Adipocyte (in vitro differentiated cells): ENCODE measurements at regions not wholly inside any gene's neighbourhood (a gene's known extent, or its start where the extent isn't known, plus 50 kb on each side); places are given as distances from the start of the nearest gene placed in this dataset.

ENCODE experiments used
- DNase-seq: peaks from one replicate; pipeline ENCODE4 v3.0.0-alpha.2; 2015; ENCODE audit warnings: low read depth
- H3K27me3 ChIP-seq: replicated peaks from 2 replicates; pipeline ENCODE4 v1.7.0; 2013; ENCODE audit warnings: mild to moderate bottlenecking, low read length, moderate library complexity; ENCODE audit not compliant: control insufficient read depth, insufficient read depth
- H3K36me3 ChIP-seq: 2 replicates; pipeline ENCODE4 v1.7.0; 2013; ENCODE audit warnings: low read length, mild to moderate bottlenecking, moderate library complexity; ENCODE audit not compliant: control insufficient read depth, insufficient read depth, severe bottlenecking
- H3K4me1 ChIP-seq: 2 replicates; pipeline ENCODE4 v1.7.0; 2013; ENCODE audit warnings: mild to moderate bottlenecking, low read length, moderate library complexity; ENCODE audit not compliant: control insufficient read depth, insufficient read depth
- H3K4me3 ChIP-seq: 2 replicates; pipeline ENCODE4 v1.7.0; 2013; ENCODE audit warnings: mild to moderate bottlenecking, low read length, moderate library complexity
- H3K9ac ChIP-seq: 2 replicates; pipeline ENCODE4 v1.7.0; 2013; ENCODE audit warnings: mild to moderate bottlenecking, low read length, moderate library complexity
- H3K9me3 ChIP-seq: 2 replicates; pipeline ENCODE4 v1.7.0; 2013; ENCODE audit warnings: mild to moderate bottlenecking, low read length, moderate library complexity; ENCODE audit not compliant: control insufficient read depth

DNA sequence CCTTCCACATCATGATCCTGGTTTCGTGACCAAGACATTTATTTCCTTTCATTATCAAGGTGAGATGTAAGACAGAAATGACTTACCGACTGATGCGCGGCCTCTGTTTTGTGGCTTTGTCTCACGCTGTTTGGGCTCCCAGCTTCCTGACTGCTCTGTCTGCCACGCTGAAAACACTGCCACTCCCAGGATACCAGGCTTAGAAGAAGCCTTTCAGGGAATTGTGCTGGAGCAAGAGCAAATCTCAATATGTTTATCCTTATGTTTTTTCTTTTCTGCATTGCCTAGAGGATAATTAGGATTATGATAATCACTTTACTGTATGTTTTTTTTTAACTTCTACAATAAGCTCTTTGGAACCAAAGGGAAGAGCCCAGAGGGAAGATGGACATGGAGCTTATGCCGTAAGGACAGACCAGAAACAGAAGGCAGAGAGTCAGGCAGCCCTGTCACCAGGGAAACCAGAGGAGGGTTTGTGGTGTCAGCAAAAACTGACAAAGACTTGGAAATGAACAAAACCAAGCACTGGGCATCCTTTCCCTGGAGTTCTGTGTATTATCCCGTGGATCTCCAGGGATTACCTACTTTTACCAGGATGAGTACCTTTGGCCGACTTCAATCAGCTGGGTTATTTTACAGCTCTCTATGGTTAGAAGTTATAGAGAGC, 68.2 kb upstream of the ISX start:
- no peaks in the 10 kb centered on the region for H3K27me3 ChIP-seq
- H3K9ac ChIP-seq, result no peak overlapping the region
- no peaks in the 10 kb centered on the region for H3K9me3 ChIP-seq
- DNase-seq, result no peak
- no peaks in the 10 kb centered on the region for H3K36me3 ChIP-seq
- no peaks in the 10 kb centered on the region for H3K4me1 ChIP-seq
- H3K4me3 ChIP-seq, result no peak overlapping the region

DNA sequence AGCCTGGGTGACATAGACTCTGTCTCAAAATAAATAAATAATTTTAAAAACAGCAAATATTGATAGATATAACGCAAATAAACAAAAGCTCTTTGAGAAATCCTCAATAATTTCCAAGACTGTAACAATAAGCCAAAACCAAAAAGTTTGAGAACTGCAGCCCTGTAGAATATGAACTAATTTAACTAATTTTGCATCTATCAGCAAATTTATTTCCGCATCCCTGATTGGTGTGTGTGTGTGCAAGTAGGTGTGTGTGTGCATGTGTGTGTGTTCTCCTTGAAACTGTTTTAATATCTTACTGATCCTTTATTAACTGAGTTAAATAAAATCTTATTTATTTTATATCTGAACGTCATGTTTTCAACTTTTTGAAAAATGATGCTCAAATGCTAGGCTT, 67.0 kb upstream of the ISX start:
- Histone ChIP-seq H3K9me3 (no peaks in the 10 kb centered on the region), H3K27me3 (no peaks in the 10 kb centered on the region), H3K36me3 (no peaks in the 10 kb centered on the region), H3K9ac (no peak overlapping the region), H3K4me1 (no peaks in the 10 kb centered on the region), H3K4me3 (no peak overlapping the region)
- DNase-seq, result no peak

DNA sequence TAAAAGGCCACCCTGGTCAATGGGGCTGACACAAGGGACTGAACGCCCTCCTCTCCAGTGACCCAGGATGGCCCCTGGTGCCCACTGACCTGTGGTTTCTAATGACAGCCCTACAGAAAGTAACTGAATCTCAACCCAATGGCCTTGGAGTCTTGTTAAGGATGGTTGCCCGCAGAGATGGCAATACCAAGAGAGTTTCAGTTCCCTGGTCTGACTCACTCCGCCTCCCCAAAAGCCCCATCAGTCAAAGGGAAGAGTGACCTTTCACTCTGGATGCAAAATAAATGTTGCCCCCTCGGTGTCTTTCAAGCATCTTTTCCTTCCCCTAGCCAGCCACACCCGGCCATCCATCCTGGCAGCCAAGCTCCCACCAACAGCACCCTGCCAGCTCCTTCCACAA, 57.7 kb upstream of the ISX start:
- H3K4me1 ChIP-seq, result no peaks in the 10 kb centered on the region
- H3K36me3 ChIP-seq, result no peaks in the 10 kb centered on the region
- H3K9me3 ChIP-seq, result no peaks in the 10 kb centered on the region
- DNase-seq, result no peak
- H3K27me3 ChIP-seq, result no peaks in the 10 kb centered on the region
- no peak overlapping the region for H3K4me3 ChIP-seq
- no peak overlapping the region for H3K9ac ChIP-seq

DNA sequence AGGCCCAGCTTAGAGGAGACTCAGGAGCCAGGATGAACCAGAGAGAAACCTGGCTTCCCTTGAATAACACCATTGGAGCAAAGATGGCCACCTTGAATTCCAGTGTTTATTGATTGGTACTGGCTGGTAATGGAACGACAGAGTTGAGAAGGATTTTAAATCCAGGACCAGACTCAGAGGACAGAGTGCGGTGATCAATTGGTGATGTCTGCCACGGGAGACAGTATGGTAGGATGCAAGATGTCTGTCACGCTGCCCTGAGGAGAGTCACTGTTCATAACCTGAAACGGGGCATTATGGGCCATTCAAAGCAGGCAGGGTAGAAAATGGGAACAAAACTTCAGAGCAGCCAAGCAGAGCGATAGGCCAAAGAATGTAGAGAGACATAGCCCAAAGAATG, 55.4 kb upstream of the ISX start:
- Histone ChIP-seq H3K4me3 (no peak overlapping the region), H3K4me1 (no peaks in the 10 kb centered on the region), H3K9me3 (no peaks in the 10 kb centered on the region), H3K27me3 (no peaks in the 10 kb centered on the region), H3K36me3 (no peaks in the 10 kb centered on the region), H3K9ac (no peak overlapping the region)
- no peak for DNase-seq

DNA sequence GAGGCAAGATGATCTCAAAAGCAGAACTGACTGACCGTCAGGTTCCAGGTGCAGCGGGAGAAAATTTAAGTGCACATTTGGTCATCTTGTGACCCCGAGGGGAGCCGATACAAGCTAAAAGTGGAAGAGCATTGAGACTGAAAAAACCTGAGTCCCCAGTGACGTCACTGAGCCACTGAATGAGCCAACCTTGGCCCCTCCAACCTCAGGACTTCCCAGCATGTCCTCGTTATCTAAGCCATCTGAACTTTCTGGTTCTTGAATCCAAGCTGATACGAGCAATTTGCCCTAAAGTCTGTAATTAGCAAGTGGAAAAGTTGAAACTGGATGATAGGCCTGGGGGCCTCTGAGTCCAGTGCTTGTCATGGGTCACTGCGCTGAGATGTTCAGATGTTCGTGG, 51.1 kb upstream of the ISX start:
- H3K36me3 ChIP-seq, result no peaks in the 10 kb centered on the region
- H3K9ac ChIP-seq, result no peak overlapping the region
- H3K27me3 ChIP-seq, result no peaks in the 10 kb centered on the region
- no peaks in the 10 kb centered on the region for H3K9me3 ChIP-seq
- no peak for DNase-seq
- H3K4me3 ChIP-seq, result no peak overlapping the region
- H3K4me1 ChIP-seq, result no peaks in the 10 kb centered on the region
